ENCODE measurements at regions not wholly inside any gene's neighbourhood (a gene's known extent, or its start where the extent isn't known, plus 50 kb on each side); places are given as distances from the start of the nearest gene placed in this dataset.

DNA sequence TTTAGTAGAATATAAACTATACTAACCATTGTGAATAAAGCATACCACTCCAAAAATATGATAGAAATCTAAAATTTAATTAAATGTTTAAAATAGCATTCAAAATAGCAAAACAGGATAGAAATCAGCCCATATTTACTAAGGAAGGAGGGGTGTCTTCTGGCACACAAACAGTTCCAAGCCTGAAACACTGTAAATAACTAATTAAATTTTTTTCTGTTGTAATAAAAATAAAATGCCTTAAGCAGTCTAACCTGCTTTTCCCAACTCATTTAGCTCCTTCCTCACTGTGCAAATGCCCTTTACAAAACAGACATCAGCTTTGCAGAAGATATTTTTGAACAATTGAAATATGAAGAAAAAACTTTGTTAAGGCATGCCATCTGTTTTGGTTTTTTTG is 707.1 kb upstream of the USP15 start:
- H3K27ac Mint-ChIP-seq: no peak overlapping the region

DNA sequence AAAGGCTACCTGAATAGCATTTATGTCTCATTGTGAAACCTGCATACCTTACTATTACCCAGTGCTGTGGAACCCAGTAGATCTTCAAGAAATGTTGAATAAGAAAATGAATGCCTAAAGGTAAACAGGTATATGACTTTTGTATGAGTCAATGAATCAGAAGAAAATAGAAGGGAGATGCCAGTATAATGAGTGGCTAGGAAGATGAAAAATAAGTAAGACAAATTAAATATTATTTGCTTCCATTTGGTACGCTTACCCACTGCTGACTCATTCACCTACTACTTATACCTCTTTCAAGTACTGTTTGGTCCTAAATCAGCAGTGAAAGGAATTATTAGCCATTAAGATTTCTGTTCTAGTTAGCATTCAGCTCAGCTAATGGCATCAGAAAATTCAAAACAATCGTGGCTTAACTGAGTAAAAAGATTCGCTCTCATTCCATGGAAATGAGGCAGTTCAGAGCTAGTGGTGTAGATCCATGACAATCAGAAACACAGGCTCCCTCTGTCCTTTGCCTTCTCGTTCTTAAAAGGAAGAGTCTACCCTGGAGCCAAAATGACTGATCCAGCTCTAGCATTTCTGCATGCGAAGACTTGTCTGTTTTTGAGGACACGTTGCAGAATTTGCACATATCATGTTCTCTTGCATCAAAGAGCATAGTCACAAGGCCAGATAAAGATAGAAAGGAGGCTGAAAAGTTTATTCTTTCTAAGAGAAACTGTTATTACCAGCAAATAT is 705.8 kb upstream of the USP15 start:
- TF ChIP-seq, protein P1, sequence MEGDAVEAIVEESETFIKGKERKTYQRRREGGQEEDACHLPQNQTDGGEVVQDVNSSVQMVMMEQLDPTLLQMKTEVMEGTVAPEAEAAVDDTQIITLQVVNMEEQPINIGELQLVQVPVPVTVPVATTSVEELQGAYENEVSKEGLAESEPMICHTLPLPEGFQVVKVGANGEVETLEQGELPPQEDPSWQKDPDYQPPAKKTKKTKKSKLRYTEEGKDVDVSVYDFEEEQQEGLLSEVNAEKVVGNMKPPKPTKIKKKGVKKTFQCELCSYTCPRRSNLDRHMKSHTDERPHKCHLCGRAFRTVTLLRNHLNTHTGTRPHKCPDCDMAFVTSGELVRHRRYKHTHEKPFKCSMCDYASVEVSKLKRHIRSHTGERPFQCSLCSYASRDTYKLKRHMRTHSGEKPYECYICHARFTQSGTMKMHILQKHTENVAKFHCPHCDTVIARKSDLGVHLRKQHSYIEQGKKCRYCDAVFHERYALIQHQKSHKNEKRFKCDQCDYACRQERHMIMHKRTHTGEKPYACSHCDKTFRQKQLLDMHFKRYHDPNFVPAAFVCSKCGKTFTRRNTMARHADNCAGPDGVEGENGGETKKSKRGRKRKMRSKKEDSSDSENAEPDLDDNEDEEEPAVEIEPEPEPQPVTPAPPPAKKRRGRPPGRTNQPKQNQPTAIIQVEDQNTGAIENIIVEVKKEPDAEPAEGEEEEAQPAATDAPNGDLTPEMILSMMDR (IDR thresholded peaks at IDR 0.05): no peak
- ATAC-seq: no peak
- ChIA-PET CTCF (no interaction called here), POLR2A (no interaction called here)
- Mint-ChIP-seq H3K27me3 (no peaks in the 10 kb centered on the region), H3K4me1 (ENCODE audit: low read depth) (no peaks in the 10 kb centered on the region), H3K36me3 (ENCODE audit: low read depth) (no peaks in the 10 kb centered on the region), H3K27ac (no peak overlapping the region), H3K4me3 (no peak overlapping the region), H3K9me3 (no peaks in the 10 kb centered on the region)
- DNase-seq: no peak
- intact Hi-C loops (cut with micrococcal nuclease): no loop called here

More for the DNA sequence above, 707.1 kb upstream of the USP15 start:
- no peak overlapping the region for H3K4me3 Mint-ChIP-seq
- no peaks in the 10 kb centered on the region for H3K27me3 Mint-ChIP-seq
- no peak for ATAC-seq
- H3K4me1 Mint-ChIP-seq (ENCODE audit: low read depth): no peaks in the 10 kb centered on the region
- H3K9me3 Mint-ChIP-seq: no peaks in the 10 kb centered on the region
- POLR2A ChIA-PET: no interaction called here
- TF ChIP-seq, protein P1 (IDR thresholded peaks at IDR 0.05): no peak
- DNase-seq: no peak
- intact Hi-C loops (cut with micrococcal nuclease): no loop called here
- no peaks in the 10 kb centered on the region for H3K36me3 Mint-ChIP-seq (ENCODE audit: low read depth)
- CTCF ChIA-PET: interaction anchor here (1.0 kb wide), 1 partner anchor 8 kb away, joined by 3 read pairs; no protein-coding TSS in a partner anchor

- Mint-ChIP-seq H3K36me3 (ENCODE audit: low read depth) (no peaks in the 10 kb centered on the region), H3K9me3 (peaks cover 4% of the 10 kb centered on the region), H3K4me3 (no peak overlapping the region), H3K4me1 (ENCODE audit: low read depth) (no peaks in the 10 kb centered on the region), H3K27me3 (no peaks in the 10 kb centered on the region), H3K27ac (no peak overlapping the region)
- POLR2A ChIA-PET: no interaction called here
- intact Hi-C loops (cut with micrococcal nuclease): no loop called here
- DNase-seq: no peak
- TF ChIP-seq, protein P1 (IDR thresholded peaks at IDR 0.05): no peak
- CTCF ChIA-PET: no interaction called here
- no peak for ATAC-seq
Measured at GRCh38 chr12:61563665-61564450, 696.3 kb upstream of the USP15 start.

- no peak for DNase-seq
- TF ChIP-seq, protein P1 (IDR thresholded peaks at IDR 0.05): no peak
- H3K4me3 Mint-ChIP-seq: no peak overlapping the region
- intact Hi-C loops (cut with micrococcal nuclease): no loop called here
- ChIA-PET POLR2A (no interaction called here), CTCF (no interaction called here)
- no peak for ATAC-seq
- no peaks in the 10 kb centered on the region for H3K36me3 Mint-ChIP-seq (ENCODE audit: low read depth)
- peaks cover 4% of the 10 kb centered on the region for H3K9me3 Mint-ChIP-seq
- H3K27ac Mint-ChIP-seq: no peak overlapping the region
- H3K4me1 Mint-ChIP-seq (ENCODE audit: low read depth): no peaks in the 10 kb centered on the region
- no peaks in the 10 kb centered on the region for H3K27me3 Mint-ChIP-seq
Measured at GRCh38 chr12:61564466-61564865, 695.7 kb upstream of the USP15 start.

DNA sequence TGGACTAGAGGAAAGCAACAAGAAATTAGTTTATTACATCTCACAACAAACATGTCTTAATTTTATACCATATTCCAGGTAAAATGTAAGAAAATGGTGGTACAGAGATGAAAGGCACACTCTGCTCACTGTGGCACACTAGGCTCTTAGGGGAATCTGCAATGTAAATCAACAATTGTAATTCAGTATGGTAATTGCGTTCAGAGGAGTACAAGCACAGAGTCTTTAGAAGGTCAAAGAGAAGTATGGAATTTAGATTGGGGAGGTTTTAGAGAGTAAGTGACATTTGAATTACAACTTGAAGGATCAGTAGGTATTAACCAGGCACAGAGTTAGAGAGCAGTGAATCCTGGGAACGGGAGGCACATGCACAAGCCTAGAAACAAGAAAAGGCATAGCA is 694.0 kb upstream of the USP15 start:
- intact Hi-C loops (cut with micrococcal nuclease): no loop called here
- H3K4me3 Mint-ChIP-seq: no peak overlapping the region
- ChIA-PET CTCF (no interaction called here), POLR2A (no interaction called here)
- H3K4me1 Mint-ChIP-seq (ENCODE audit: low read depth): no peaks in the 10 kb centered on the region
- TF ChIP-seq, protein P1 (IDR thresholded peaks at IDR 0.05): no peak
- peaks cover 4% of the 10 kb centered on the region for H3K9me3 Mint-ChIP-seq
- no peak overlapping the region for H3K27ac Mint-ChIP-seq
- DNase-seq (no peak), ATAC-seq (no peak)
- no peaks in the 10 kb centered on the region for H3K36me3 Mint-ChIP-seq (ENCODE audit: low read depth)
- H3K27me3 Mint-ChIP-seq: no peaks in the 10 kb centered on the region
